CD4-positive, alpha-beta T cell (primary cell): ENCODE measurements at regions not wholly inside any gene's neighbourhood (a gene's known extent, or its start where the extent isn't known, plus 50 kb on each side); places are given as distances from the start of the nearest gene placed in this dataset.

Experiments
- ATAC-seq: fragments of 200-7000 bp; cut with Tn5 transposase; one replicate; pipeline ENCODE4 v1.10.0; 2022; ENCODE audit warnings: mild to moderate bottlenecking; ENCODE audit not compliant: poor library complexity
- CTCF ChIA-PET: fragments of 350-600 bp; sonication (Branson Sonifier 250); formaldehyde crosslinking; loops from one replicate; lab custom pipeline; 2021; ENCODE audit warnings: antibody characterized with exemption, inconsistent platforms; lab: Charles Lee
- POLR2A ChIA-PET: fragments of 350-600 bp; sonication (Branson Sonifier 250); formaldehyde crosslinking; loops from one replicate; lab custom pipeline; 2021; ENCODE audit warnings: antibody characterized with exemption, inconsistent platforms; lab: Charles Lee
- DNase-seq, 14 experiments: peaks; one replicate each; pipeline ENCODE4 v3.0.0-alpha.2; 2013 to 2020; ENCODE audit warnings: mixed read lengths in 2 of 14
- H3K27ac ChIP-seq, 2 donors: one replicate each; pipeline versions ENCODE4 v1.5.1 to v1.7.0; 2013; ENCODE audit warnings: low read length in 2 of 2, low read depth in 1 of 2, mild to moderate bottlenecking in 1 of 2
- H3K27me3 ChIP-seq, 2 experiments: 1 replicate in 1 of 2; 2 replicates in 1 of 2; pipeline versions ENCODE4 v1.6.1 to v1.7.0; 2013; ENCODE audit warnings: low read length in 2 of 2, control low read depth in 1 of 2, mild to moderate bottlenecking in 1 of 2, moderate library complexity in 1 of 2; ENCODE audit not compliant: insufficient read depth in 2 of 2, control insufficient read depth in 1 of 2
- H3K36me3 ChIP-seq: one replicate; pipeline ENCODE4 v1.6.1; 2013; ENCODE audit warnings: low read length, control low read depth; ENCODE audit not compliant: insufficient read depth
- H3K4me1 ChIP-seq: one replicate; pipeline ENCODE4 v1.6.1; 2013; ENCODE audit warnings: low read length, control low read depth; ENCODE audit not compliant: insufficient read depth
- H3K4me3 ChIP-seq: one replicate; pipeline ENCODE4 v1.5.1; 2013; ENCODE audit warnings: mild to moderate bottlenecking, low read length, moderate library complexity
- H3K9me3 ChIP-seq, 2 experiments: 1 replicate in 1 of 2; 2 replicates in 1 of 2; pipeline versions ENCODE4 v1.6.1 to v1.7.0; 2013; ENCODE audit warnings: low read length in 2 of 2, mild to moderate bottlenecking in 2 of 2, control low read depth in 1 of 2, moderate library complexity in 1 of 2; ENCODE audit not compliant: control insufficient read depth in 1 of 2, insufficient read depth in 1 of 2
- H3K27ac Mint-ChIP-seq: one replicate; pipeline ENCODE4 v1.8.0; 2020; ENCODE audit warnings: mixed read lengths
- H3K27me3 Mint-ChIP-seq: one replicate; pipeline ENCODE4 v1.8.0; 2021; ENCODE audit warnings: mixed read lengths
- H3K36me3 Mint-ChIP-seq: one replicate; pipeline ENCODE4 v1.8.0; 2021; ENCODE audit warnings: low read depth, mixed read lengths
- H3K4me1 Mint-ChIP-seq: one replicate; pipeline ENCODE4 v1.8.0; 2021; ENCODE audit warnings: low read depth, mixed read lengths
- H3K4me3 Mint-ChIP-seq: one replicate; pipeline ENCODE4 v1.8.0; 2020; ENCODE audit warnings: mild to moderate bottlenecking, mixed read lengths
- H3K9me3 Mint-ChIP-seq: one replicate; pipeline ENCODE4 v1.8.0; 2020; ENCODE audit warnings: mixed read lengths
- CTCF ChIP-seq: fragments of 200-600 bp; IDR thresholded peaks from one replicate; pipeline ENCODE4 v1.8.0; 2022; ENCODE audit warnings: antibody characterized with exemption, mild to moderate bottlenecking
- intact Hi-C, 2 experiments: fragments of 100-400 bp; cut with DNase I in 1 of 2; cut with micrococcal nuclease in 1 of 2; formaldehyde crosslinking; loops; one replicate each; pipeline versions ENCODE4 v1.15.1 to v1.9.0; 2023 to 2025; cut with DNase I, micrococcal nuclease

GRCh38 chr5:3199962-3200755 is 395.5 kb upstream of the IRX1 start:
- Mint-ChIP-seq H3K36me3 (no peaks in the 10 kb centered on the region), H3K9me3 (no peaks in the 10 kb centered on the region), H3K4me3 (no peak overlapping the region), H3K27me3 (peaks cover 53% of the 10 kb centered on the region), H3K27ac (no peak overlapping the region), H3K4me1 (no peaks in the 10 kb centered on the region)
- DNase-seq = no peak
- H3K27ac ChIP-seq = no peak overlapping the region
- ChIA-PET CTCF (no interaction called here), POLR2A (no interaction called here)
- TF ChIP-seq CTCF = no peak
- no peaks in the 10 kb centered on the region for H3K36me3 ChIP-seq
- H3K4me3 ChIP-seq = no peak overlapping the region
- no peak for ATAC-seq
- H3K4me1 ChIP-seq = no peaks in the 10 kb centered on the region
- intact Hi-C loops = no loop called here
- H3K27me3 ChIP-seq = peaks cover 0 to 6% of the 10 kb centered on the region in 2 experiments
- peaks cover 0 to 35% of the 10 kb centered on the region in 2 experiments for H3K9me3 ChIP-seq

GRCh38 chr5:3198074-3198449 is 397.6 kb upstream of the IRX1 start:
- Histone ChIP-seq H3K27me3 (peaks cover 0 to 6% of the 10 kb centered on the region in 2 experiments), H3K36me3 (no peaks in the 10 kb centered on the region), H3K9me3 (peaks cover 0 to 35% of the 10 kb centered on the region in 2 experiments), H3K4me3 (no peak overlapping the region), H3K4me1 (no peaks in the 10 kb centered on the region), H3K27ac (no peak overlapping the region)
- H3K27ac Mint-ChIP-seq = no peak overlapping the region
- POLR2A ChIA-PET = no interaction called here
- no peak for TF ChIP-seq CTCF
- H3K4me1 Mint-ChIP-seq = no peaks in the 10 kb centered on the region
- no peak overlapping the region for H3K4me3 Mint-ChIP-seq
- H3K9me3 Mint-ChIP-seq = no peaks in the 10 kb centered on the region
- ATAC-seq (no peak), DNase-seq (no peak)
- H3K36me3 Mint-ChIP-seq = no peaks in the 10 kb centered on the region
- intact Hi-C loops = no loop called here
- CTCF ChIA-PET = no interaction called here
- H3K27me3 Mint-ChIP-seq = peaks cover 53% of the 10 kb centered on the region

- no peaks in the 10 kb centered on the region for H3K9me3 Mint-ChIP-seq
- Histone ChIP-seq H3K27ac (no peak overlapping the region), H3K4me3 (no peak overlapping the region), H3K9me3 (peaks cover 0 to 32% of the 10 kb centered on the region in 2 experiments), H3K36me3 (no peaks in the 10 kb centered on the region), H3K4me1 (no peaks in the 10 kb centered on the region), H3K27me3 (peaks cover 0 to 6% of the 10 kb centered on the region in 2 experiments)
- no peak for TF ChIP-seq CTCF
- H3K4me1 Mint-ChIP-seq = no peaks in the 10 kb centered on the region
- no peaks in the 10 kb centered on the region for H3K36me3 Mint-ChIP-seq
- no peak overlapping the region for H3K4me3 Mint-ChIP-seq
- H3K27me3 Mint-ChIP-seq = peaks cover 48% of the 10 kb centered on the region
- H3K27ac Mint-ChIP-seq = no peak overlapping the region
- ATAC-seq (no peak), DNase-seq (no peak)
- ChIA-PET POLR2A (no interaction called here), CTCF (no interaction called here)
- intact Hi-C loops = no loop called here
Measured at GRCh38 chr5:3197304-3198073, 398.1 kb upstream of the IRX1 start.
